B cell (primary cell): ENCODE measurements at regions not wholly inside any gene's neighbourhood (a gene's known extent, or its start where the extent isn't known, plus 50 kb on each side); places are given as distances from the start of the nearest gene placed in this dataset.

ENCODE experiments used
- ATAC-seq: fragments of 200-7000 bp; cut with Tn5 transposase; one replicate; pipeline ENCODE4 v1.10.0; 2021; ENCODE audit warnings: low read depth, mild to moderate bottlenecking, moderate number of reproducible peaks, moderate library complexity
- CTCF ChIA-PET: fragments of 350-600 bp; sonication (Branson Sonifier 250); formaldehyde crosslinking; loops from one replicate; lab custom pipeline; 2021; ENCODE audit warnings: antibody characterized with exemption, inconsistent platforms; lab: Charles Lee
- POLR2A ChIA-PET: fragments of 350-600 bp; sonication (Branson Sonifier 250); formaldehyde crosslinking; loops from one replicate; lab custom pipeline; 2021; ENCODE audit warnings: antibody characterized with exemption; lab: Charles Lee
- DNase-seq: peaks from one replicate; pipeline ENCODE4 v3.0.0; 2013
- H2AFZ ChIP-seq: 2 replicates; pipeline ENCODE4 v1.6.1; 2012; ENCODE audit warnings: mild to moderate bottlenecking, low read depth, low read length; ENCODE audit not compliant: insufficient read depth, poor library complexity, severe bottlenecking
- H3K27ac ChIP-seq, 2 donors: 1 replicate in 1 of 2; 2 replicates in 1 of 2; pipeline ENCODE4 v1.5.1; 2012 to 2013; ENCODE audit warnings: low read length in 2 of 2, mild to moderate bottlenecking in 2 of 2, moderate library complexity in 1 of 2
- H3K27me3 ChIP-seq, 4 experiments: fragments of 200-600 bp in 1 of 4; sonication (generic) in 1 of 4; replicated peaks in 1 of 4; 1 replicate in 2 of 4; 2 replicates in 2 of 4; pipeline versions ENCODE4 v1.6.1 to v1.7.0; 2013 to 2016; ENCODE audit warnings: low read length in 3 of 4, mild to moderate bottlenecking in 2 of 4, mixed read lengths in 1 of 4, moderate library complexity in 1 of 4; ENCODE audit not compliant: insufficient read depth in 4 of 4, control insufficient read depth in 3 of 4; ENCODE audit errors: control extremely low read depth in 1 of 4
- H3K36me3 ChIP-seq, 2 experiments: replicated peaks in 1 of 2; 1 replicate in 1 of 2; 2 replicates in 1 of 2; pipeline versions ENCODE4 v1.6.1 to v1.7.1; 2013; ENCODE audit warnings: low read length in 1 of 2; ENCODE audit not compliant: insufficient read depth in 2 of 2, control insufficient read depth in 1 of 2; ENCODE audit errors: control extremely low read depth in 1 of 2, extremely low read depth in 1 of 2
- H3K4me1 ChIP-seq, 2 donors: fragments of 200-600 bp in 1 of 2; sonication (generic) in 1 of 2; 1 replicate in 1 of 2; 2 replicates in 1 of 2; pipeline versions ENCODE4 v1.5.1 to v1.6.1; 2013 to 2017; ENCODE audit warnings: low read length in 2 of 2; ENCODE audit not compliant: control insufficient read depth in 2 of 2, insufficient read depth in 2 of 2
- H3K4me2 ChIP-seq: replicated peaks from 2 replicates; pipeline ENCODE3; 2012; ENCODE audit warnings: mild to moderate bottlenecking, low read depth, low read length; ENCODE audit not compliant: poor library complexity, severe bottlenecking
- H3K4me3 ChIP-seq, 5 experiments: fragments of 200-600 bp in 1 of 5; sonication (generic) in 1 of 5; 1 replicate in 3 of 5; 2 replicates in 2 of 5; pipeline versions ENCODE4 v1.5.1 to v1.7.0; 2011 to 2016; ENCODE audit warnings: low read length in 4 of 5, mild to moderate bottlenecking in 4 of 5, low read depth in 2 of 5, control low read depth in 1 of 5, moderate library complexity in 1 of 5; ENCODE audit not compliant: insufficient read depth in 1 of 5; ENCODE audit errors: control extremely low read depth in 1 of 5, extremely low read depth in 1 of 5
- H3K79me2 ChIP-seq: fragments of 200-600 bp; sonication (generic); one replicate; pipeline ENCODE4 v1.6.0; 2016; ENCODE audit warnings: low read length; ENCODE audit not compliant: control insufficient read depth, insufficient read depth
- H3K9ac ChIP-seq: fragments of 200-600 bp; sonication (generic); 2 replicates; pipeline ENCODE4 v1.6.1; 2017; ENCODE audit warnings: mild to moderate bottlenecking, low read length, moderate library complexity
- H3K9me3 ChIP-seq, 3 donors: one replicate each; pipeline versions ENCODE4 v1.6.1 to v1.7.1; 2013; ENCODE audit warnings: low read length in 2 of 3; ENCODE audit not compliant: control insufficient read depth in 2 of 3, insufficient read depth in 1 of 3; ENCODE audit errors: control extremely low read depth in 1 of 3
- H4K20me1 ChIP-seq: 2 replicates; pipeline ENCODE4 v1.6.0; 2012; ENCODE audit warnings: mild to moderate bottlenecking, low read length; ENCODE audit not compliant: insufficient read depth, control insufficient read depth, poor library complexity, severe bottlenecking
- H3K27ac Mint-ChIP-seq: one replicate; pipeline ENCODE4 v1.8.0; 2021; ENCODE audit warnings: mixed read lengths
- H3K27me3 Mint-ChIP-seq: one replicate; pipeline ENCODE4 v1.8.0; 2021; ENCODE audit warnings: mixed read lengths
- H3K4me1 Mint-ChIP-seq: one replicate; pipeline ENCODE4 v1.8.0; 2021; ENCODE audit warnings: mixed read lengths
- H3K4me3 Mint-ChIP-seq: one replicate; pipeline ENCODE4 v1.8.0; 2021; ENCODE audit warnings: mixed read lengths
- H3K9me3 Mint-ChIP-seq: one replicate; pipeline ENCODE4 v1.8.0; 2022; ENCODE audit warnings: mixed read lengths; ENCODE audit not compliant: insufficient read depth
- CTCF ChIP-seq: fragments of 200-600 bp; IDR thresholded peaks from one replicate; pipeline ENCODE4 v1.8.0; 2022; ENCODE audit warnings: antibody characterized with exemption, mild to moderate bottlenecking
- EZH2 ChIP-seq: IDR thresholded peaks from 2 replicates; pipeline ENCODE4 v1.6.1; 2012; ENCODE audit warnings: borderline replicate concordance, low read depth, mild to moderate bottlenecking, moderate library complexity, low read length; ENCODE audit not compliant: insufficient read depth, poor library complexity, severe bottlenecking
- WGBS: methylation state at CpG from one replicate; pipeline ENCODE4 v1.1.5; 2013; ENCODE audit warnings: missing lambda C conversion rate; ENCODE audit not compliant: insufficient coverage; 5-methylcytosine and 5-hydroxymethylcytosine counted together
- intact Hi-C: fragments of 100-400 bp; cut with micrococcal nuclease; formaldehyde crosslinking; loops from one replicate; pipeline ENCODE4 v1.10.0; 2022

GRCh38 chr4:189084671-189085070 is 856.0 kb upstream of the FRG1 start:
- Histone ChIP-seq H3K36me3 (no peaks in the 10 kb centered on the region), H3K27ac (no peak overlapping the region), H3K9ac (no peak overlapping the region), H3K4me2 (no peak overlapping the region), H4K20me1 (no peaks in the 10 kb centered on the region), H3K9me3 (peaks cover 0 to 4% (median 0%) of the 10 kb centered on the region in 3 donors), H3K27me3 (no peaks in the 10 kb centered on the region), H3K4me3 (no peak overlapping the region), H2AFZ (no peak overlapping the region), H3K4me1 (no peaks in the 10 kb centered on the region), H3K79me2 (no peaks in the 10 kb centered on the region)
- ChIA-PET POLR2A (no interaction called here), CTCF (no interaction called here)
- H3K9me3 Mint-ChIP-seq = peaks cover 2% of the 10 kb centered on the region
- no peaks in the 10 kb centered on the region for H3K27me3 Mint-ChIP-seq
- H3K4me3 Mint-ChIP-seq = no peak overlapping the region
- H3K4me1 Mint-ChIP-seq = no peaks in the 10 kb centered on the region
- DNase-seq (no peak), ATAC-seq (no peak)
- TF ChIP-seq EZH2 (no peak), CTCF (no peak)
- intact Hi-C loops = no loop called here
- WGBS = 83% methylated on average over 1 of the region's 4 CpGs
- H3K27ac Mint-ChIP-seq = no peak overlapping the region

GRCh38 chr4:189087971-189088370 is 852.7 kb upstream of the FRG1 start:
- POLR2A ChIA-PET = no interaction called here
- Mint-ChIP-seq H3K4me1 (no peaks in the 10 kb centered on the region), H3K4me3 (no peak overlapping the region), H3K27ac (no peak overlapping the region), H3K27me3 (no peaks in the 10 kb centered on the region), H3K9me3 (peaks cover 2% of the 10 kb centered on the region)
- intact Hi-C loops = no loop called here
- H3K4me3 ChIP-seq = no peak overlapping the region
- DNase-seq (no peak), ATAC-seq (no peak)
- peaks cover 0 to 6% (median 0%) of the 10 kb centered on the region in 3 donors for H3K9me3 ChIP-seq
- H3K4me1 ChIP-seq = no peaks in the 10 kb centered on the region
- CTCF ChIA-PET = no interaction called here
- H3K4me2 ChIP-seq = no peak overlapping the region
- no peaks in the 10 kb centered on the region for H3K36me3 ChIP-seq
- H3K27me3 ChIP-seq = no peaks in the 10 kb centered on the region
- no peaks in the 10 kb centered on the region for H4K20me1 ChIP-seq
- H3K9ac ChIP-seq = no peak overlapping the region
- TF ChIP-seq CTCF (no peak), EZH2 (no peak)
- H3K27ac ChIP-seq = no peak overlapping the region
- no CpG with 5 or more reads among the region's 2 CpGs for WGBS
- no peak overlapping the region for H2AFZ ChIP-seq
- no peaks in the 10 kb centered on the region for H3K79me2 ChIP-seq
